GM18519 (cell line): ENCODE measurements at regions not wholly inside any gene's neighbourhood (a gene's known extent, or its start where the extent isn't known, plus 50 kb on each side); places are given as distances from the start of the nearest gene placed in this dataset.
"Not testable (repeated sequence)": the region's sequence is repeated elsewhere in the genome, so short reads cannot be mapped to it uniquely, and the experiment has no call there.

ENCODE experiments used
- ATAC-seq: cut with Tn5 transposase; IDR thresholded peaks from one replicate; pipeline ENCODE4 v1.9.1; 2021; ENCODE audit warnings: mild to moderate bottlenecking, moderate library complexity; ENCODE audit not compliant: unreplicated experiment, low FRiP score

DNA sequence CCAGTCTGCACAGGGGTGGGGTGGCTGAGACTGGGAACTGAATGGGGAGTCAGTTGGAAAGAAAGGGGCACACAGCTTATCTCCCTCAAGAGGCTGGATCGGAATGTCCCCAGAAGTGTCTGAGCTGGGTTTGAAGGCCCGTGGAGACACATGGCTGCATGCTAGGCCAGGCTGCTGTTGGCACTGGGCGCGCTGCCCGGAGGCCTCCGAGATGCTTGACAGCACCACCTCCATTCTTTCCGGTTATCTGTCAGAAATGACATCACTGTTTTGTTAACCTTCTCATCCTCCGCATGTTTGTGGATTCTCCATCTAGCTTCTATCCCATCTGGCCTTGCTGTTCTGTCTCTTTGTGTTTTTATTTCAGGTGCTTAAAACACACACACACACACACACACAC is 85.5 kb downstream of the APIP start:
- no peak for ATAC-seq

DNA sequence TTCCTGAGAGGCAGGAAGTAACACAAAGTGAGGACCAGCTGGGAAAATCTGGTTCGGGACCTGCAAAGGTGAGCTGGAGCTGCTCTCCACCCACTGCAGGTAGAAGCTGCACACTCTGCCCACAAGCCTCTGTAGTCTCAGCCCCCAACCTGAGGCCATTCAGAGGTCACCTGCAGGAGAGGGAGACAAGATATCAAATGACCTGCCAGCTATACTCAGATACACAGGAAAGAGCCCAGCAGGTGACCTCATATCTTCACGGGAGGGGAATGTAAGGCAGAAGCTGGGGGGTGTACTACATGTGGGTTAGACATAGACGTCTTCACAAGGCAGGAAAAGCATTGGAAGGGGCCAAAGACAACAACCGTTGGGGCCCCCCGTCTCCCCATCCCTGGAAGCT is 86.1 kb downstream of the APIP start:
- no peak for ATAC-seq

DNA sequence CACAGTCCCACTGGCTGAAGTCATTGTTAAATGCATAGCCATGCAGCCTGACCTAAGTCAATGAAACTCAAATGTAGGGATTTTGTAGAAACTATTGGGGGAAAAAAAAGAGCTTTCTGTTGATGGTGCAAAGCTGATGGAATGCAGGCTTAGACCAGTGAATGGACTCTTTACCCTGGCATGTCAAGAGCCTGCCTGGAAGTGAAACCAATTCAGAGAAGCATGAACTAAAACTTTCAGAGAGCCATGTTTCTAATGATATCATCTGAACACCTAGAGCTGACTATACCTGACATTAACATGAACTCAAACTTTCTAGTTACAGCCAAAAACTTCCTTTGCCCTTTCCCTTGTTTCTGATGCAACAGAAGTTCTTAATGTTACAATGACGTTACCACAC is 89.0 kb downstream of the APIP start:
- peak; percentile 58 for ATAC-seq

DNA sequence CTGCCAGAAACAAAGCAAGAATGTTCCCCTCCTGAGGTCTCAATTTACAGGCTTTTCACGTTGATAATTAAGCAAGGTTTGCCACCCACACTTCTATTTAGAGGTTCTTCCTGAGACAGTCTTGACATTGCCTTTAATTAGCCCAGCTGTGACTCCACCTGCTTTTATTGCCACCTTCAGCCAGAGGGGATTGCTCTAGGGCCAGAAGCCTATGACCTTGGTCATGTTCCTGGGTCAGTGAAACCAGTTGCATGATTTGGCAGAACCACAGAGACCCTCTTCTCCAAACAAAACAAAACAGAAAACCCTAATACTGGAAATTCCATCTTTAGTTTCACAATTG is 89.8 kb downstream of the APIP start:
- no peak for ATAC-seq

DNA sequence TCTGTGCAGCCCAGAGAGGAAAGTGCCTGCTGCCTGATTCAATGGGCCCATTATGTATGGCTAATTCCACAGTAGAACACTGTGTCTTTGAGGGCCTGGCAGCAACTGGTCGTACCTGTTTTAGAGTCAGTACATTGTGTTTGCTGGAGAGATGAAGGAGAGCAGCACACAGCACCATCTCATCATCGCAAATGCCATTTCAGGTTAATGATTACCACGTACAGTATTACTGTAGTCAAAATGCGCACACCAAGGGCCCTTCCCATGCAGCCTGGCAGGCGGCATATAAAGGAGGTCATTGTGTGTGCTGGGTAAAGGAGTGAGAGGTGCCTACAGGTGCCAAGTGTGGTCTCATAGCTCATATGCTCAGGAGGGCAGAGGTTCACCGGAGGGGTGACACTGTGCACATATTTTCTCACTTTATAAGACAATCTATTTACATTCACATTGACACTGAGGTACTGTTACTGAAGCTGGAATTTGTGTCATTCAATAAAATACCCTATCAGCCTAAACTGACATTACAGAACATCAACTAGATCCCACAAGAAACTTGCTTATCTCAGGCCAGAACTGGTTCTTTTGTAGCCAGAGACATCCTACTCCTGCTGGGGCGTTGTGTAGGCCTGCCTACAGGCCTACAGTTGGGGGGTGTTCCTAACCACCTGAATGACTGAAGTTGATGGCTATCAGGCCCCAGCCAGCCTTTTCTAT is 90.4 kb downstream of the APIP start:
- no peak for ATAC-seq

DNA sequence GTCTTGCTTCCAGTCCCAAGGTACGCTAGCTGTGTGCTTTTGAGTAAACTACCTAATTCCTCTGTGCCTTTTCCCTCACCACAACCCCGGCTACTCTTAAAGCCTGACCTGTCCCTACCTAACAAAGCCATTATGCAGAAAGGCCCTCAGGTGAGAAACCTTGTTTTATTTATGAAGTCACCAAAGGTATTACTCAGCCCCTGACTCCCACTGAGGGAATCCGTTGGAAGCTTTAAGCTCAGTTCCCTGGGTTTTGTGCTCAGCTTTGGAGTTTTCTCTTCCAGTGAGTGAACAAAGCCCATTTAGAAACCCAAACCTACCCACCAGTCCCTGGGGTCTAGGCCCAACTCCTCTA is 90.9 kb downstream of the APIP start:
- ATAC-seq: no peak

DNA sequence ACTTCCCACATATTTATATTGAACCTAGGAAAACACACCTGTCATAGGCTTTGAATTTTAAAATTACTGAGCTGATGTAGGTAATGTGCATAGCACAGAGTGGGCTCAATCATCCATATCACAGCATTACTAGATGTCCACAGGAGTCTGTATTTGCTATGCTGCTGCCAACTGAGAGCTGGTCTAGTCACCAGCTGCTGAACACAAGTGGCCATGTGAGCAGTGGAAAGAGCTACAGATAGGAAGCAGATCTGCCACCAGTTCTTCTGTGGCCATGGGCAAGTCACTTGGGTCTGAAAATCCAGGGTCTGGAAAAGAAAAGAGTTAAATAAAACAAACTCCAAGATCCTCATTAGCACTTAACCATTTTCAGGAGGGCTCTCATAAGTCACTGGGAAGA is 91.8 kb downstream of the APIP start:
- ATAC-seq: no peak

DNA sequence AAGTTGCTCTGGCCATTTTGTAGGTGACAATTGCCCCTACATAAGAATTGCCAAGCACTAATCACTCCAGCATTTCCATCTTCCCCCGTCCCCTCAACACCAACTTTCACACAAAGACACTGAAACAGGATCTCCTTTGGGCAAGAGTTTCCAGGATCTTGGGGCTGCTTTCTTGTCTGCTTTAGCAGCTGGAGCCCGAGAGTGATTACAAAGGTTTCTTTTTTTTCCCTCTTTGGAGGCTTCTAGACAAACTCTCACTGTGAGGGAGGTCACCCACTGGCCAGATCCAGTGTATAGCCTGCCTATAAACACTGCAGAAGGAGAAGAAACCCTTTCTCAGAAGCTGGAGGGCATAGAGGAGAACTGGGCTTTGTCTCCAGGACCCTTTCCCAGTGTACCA is 92.5 kb downstream of the APIP start:
- ATAC-seq: no peak

DNA sequence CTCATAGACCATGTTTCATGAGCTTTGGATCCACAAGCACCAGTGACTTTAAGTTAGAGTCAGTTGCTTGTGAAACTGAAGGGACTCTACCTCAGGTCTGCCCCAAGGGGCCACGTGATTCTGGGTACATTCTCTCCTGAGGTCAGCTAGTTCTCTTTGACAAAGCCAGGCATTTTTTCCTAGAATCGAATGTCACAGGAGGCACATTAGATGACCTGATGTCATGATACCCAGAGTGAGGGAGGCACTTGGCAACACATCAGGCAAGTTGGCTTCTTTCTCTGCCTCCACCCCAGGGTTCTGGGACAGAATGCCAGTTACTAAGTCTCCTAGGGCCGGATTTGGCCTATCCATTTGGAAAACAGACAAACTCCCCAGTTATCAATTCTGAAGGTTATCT is 93.0 kb downstream of the APIP start:
- ATAC-seq: no peak

DNA sequence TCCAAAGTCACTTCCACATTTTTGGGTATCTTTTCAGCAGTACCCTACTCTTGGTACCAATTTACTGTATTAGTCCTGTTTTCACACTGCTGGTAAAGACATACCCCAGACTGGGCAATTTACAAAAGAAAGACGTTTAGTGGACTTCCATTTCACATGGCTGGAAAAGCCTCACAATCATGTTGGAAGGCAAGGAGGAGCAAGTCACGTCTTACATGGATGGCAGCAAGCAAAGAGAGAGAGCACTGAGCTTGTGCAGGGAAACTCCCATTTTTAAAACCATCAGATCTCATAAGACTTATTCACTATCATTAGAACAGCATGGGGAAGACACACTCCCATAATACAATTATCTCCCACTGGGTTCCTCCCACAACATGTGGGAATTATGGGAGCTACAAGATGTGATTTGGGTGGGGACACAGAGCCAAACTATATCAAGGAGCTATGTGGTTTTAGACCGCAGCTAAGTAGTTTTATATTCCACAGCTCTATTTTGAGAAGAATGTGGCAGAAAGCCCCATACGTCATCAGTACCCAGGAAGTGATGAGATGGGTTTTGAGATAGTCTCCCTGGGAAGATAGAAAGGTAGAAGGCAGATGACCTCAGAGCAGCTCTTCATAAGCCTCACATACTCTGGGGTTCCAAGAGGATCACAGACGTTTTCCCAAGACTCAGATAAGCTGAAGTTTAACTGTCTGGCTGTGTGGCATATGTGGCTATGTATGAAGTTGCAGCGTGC is 96.3 kb downstream of the APIP start:
- no peak for ATAC-seq

DNA sequence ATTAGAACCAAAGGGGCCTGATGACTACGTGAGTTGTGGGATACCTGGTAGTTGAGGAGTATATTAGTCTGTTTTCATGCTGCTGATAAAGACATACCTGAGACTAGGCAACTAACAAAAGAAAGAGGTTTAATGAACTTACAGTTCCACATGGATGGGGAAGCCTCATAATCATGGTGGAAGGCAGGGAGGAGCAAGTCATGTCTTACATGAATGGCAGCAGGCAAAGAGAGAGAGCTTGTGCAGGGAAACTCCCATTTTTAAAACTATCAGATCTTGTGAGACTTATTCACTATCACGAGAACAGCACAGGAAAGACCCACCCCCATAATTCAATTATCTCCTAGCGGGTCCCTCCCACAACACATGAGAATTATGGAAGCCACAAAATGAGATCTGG is 98.4 kb downstream of the APIP start:
- ATAC-seq: not testable (repeated sequence)

DNA sequence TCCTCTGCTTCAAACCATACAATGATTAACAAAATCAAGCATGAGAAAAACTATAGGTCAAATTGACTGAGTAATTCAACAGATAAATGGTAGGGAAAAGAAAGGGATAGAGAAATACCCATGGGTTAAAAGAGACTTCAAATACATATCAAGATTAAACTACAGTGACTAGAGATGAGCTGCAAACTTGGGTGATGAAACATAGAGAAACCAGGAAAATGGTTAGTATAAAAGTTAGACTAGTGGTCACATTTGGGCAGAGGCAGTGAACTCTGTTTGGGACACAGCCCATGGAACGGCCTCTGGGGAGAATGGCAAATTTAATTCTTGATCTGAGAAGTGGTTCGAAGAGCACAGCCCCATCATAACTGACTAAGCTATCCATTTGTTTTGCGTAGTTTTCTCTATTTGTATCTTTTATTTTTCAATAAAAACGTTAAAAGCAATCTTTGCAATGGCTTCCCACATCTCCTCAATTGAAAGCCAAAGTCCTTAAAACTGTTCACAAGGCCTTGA is 99.4 kb downstream of the APIP start:
- ATAC-seq: no peak

DNA sequence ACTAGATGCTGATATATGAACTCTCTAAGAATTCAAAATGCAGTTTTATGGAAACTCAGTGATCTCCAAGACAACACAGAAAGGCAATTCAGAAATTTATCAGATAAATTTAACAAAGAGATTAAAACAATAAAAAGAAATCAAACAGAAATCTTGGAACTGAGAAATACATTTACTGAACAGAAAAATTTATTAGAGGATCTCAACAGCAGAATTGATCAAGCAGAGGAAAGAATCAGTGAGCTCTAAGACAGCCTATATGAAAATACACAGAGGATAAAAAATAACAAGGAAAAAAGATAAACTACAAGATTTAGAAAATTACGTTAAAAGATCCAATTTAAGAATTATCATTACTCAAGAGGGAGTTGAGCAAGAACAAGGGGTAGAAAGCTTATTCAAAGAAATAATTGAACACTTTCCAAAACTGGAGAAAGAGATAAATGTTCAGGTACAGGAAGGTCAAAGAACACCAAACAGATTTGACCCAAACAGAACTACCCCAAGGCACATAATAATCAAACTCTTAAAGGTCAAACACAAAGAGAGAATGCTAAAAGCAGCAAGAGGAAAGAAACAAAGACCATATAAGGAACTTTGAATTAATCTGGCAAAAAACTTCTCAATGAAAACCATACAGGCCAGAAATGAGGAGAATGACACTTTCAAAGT is 103.1 kb downstream of the APIP start:
- no peak for ATAC-seq

DNA sequence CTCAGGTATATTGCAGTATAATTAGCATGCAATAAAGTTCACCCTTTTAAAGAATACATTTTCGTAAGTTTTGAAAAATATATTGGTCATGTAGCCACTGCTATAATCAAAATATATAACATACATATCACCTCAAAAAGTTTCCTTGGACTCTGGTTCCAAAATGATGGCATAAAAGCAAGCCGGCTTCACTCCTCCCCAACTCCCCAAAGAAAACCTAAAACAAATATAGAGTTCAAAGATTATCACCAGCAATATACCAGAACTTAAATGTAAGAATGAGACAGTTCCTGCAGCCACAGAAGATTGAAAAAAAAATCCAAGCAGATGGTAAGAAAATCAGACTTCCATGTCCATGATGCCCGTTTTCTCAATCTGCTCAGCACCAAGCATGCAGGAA is 104.3 kb downstream of the APIP start:
- ATAC-seq: no peak

DNA sequence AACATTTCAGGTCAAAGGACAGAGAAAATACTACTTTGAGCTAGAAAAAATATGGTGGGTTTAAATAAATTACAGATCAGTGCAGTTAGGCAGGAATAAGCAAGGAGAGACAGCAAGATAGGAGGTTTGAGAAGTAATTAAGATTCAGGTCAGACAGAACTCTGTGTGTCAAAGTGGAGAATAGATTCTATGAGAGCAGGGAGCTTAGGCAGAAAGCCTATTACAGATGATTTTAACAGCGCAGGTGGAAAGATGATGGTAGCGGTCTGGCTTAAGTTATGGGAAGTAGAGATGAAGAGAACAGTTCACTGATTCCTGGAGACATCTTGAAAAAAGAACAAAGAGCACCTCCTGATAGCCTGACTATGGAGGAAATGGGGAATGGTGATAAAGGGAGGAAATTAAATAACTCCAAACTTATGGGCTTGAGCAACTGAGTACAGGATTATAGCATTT is 106.0 kb downstream of the APIP start:
- ATAC-seq: no peak

DNA sequence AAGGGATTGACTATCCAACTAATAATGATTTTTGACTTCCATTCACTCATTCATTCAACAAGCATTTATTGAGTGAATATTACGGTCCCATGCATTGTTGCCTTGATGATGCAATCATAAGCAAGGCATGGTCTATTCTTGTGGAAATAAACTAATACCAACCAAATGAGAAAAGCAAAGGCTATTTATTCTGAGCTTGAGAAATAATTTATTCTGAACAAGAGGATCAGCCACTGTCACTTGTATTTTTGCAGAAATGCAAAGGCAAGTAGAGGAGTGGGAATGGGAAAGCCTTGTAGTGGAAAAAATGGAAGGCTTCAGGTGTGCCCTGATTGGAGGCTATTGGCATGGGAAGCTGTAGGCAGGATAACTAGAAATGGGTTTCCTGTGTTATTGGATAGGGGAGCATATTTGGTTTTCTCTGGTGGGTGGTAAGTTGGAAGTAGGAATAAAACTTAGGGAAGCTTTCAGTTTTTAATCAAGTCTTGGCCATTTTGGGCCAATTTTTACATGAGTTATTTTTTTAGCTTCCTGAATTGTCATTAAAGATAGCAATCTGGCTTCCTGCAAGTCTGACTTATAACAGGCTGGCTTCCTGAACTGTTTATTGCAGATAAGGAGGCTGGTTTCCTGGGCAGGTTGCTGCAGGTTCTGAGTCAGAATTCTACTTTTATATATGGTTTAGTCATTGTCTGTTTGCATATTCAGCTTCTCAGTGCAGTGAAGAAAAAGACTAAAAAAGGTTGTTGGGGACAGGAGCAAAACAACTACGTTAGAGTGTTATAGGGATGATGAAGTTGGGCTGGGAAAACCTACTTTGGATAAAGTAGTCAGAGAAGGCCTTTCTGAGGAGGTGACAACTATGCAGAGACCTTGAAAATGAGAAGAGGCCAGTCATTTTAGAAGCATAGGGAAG is 106.7 kb downstream of the APIP start:
- no peak for ATAC-seq

DNA sequence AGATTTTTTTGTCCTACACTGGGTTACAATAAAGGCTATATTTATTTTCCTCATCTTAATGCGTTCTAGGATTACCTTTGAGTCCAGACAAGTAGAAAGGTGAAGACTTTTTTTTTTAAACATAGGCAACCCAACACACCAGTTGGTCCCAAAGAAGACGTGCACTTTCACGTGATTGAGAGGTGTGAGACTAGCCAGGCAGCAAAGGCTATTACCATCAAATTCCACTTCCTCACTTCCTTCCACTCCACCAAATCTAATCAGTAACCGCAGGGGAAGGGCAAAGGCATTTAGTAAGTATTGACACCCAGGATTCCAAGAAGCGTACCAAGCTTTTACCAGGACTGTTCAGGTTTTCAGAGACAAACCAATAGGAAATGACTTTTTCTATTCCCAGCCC is 109.3 kb downstream of the APIP start:
- ATAC-seq: no peak

DNA sequence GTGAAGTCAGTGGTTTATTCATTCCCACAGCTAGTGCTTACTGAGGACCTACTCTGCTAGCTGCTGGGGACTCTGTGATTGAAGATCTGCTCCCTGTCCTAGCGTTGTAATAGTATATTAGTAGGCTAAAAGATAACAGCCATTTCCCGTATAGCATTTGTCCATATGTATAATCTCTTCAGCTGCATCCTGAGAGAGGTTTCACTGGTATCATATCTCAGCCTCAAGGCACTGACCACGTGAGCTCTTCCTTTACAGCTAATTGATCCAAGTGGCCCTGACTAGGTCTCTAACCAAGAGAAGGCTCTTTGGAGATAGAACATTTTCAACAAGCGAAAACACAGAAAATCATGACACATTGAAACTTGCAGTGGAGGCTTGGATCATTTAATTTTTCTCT is 110.2 kb downstream of the APIP start:
- ATAC-seq: no peak

DNA sequence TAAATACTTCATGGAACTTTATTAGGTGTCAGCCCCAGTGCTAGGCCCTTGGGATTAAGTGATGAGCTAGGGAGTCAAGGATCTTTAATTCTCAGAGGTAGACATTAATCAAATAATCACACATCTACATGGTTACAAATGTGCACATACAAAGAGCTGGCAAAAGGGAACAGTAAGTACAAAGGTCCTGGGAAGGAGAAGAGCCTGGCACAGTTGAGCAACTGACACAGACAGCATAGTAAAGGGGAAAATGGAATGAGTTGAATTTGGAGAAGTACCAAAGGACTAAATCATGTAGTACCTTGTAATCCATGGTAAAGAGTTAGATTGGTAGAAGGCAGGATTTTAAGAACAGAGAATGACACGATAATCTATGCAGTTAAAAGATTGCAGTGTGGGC is 116.3 kb downstream of the APIP start:
- ATAC-seq: no peak

DNA sequence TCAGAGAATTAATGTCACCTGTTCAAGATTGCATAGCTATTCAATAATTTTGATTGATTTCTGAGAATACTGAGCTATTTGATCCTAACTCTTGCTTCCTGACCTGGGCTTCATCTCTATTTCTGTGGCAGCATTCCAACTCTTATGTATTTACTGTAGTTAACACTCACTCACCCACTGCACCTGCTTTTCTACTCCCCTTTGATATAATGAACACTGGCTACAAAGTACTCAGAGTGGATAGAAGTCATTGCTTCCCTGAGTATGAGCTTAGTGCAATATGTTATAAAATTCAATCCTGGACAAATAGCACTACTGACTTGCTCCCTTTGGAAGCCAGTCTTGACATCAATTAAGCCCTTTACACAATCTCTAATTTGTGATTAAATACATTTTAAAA is 117.2 kb downstream of the APIP start:
- ATAC-seq: no peak

DNA sequence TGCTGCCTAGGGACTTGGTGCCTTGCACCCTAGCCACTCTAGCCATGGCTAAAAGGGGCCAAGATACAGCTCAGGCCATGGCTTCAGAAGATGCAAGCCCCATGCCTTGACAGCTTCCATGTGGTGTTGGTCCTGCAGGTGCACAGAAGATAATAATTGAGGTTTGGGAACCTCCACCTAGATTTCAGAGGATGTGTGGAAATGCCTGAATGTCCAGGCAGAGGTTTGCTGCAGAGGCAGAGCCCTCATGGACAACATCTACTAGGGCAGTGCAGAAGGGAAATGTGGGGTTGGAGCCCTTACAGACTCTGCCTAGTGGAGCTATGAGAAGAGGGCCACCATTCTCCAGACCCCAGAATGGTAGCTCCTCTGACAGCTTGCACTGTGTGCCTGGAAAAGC is 118.7 kb downstream of the APIP start:
- ATAC-seq: not testable (repeated sequence)
